ENCODE measurements at regions not wholly inside any gene's neighbourhood (a gene's known extent, or its start where the extent isn't known, plus 50 kb on each side); places are given as distances from the start of the nearest gene placed in this dataset.

DNA sequence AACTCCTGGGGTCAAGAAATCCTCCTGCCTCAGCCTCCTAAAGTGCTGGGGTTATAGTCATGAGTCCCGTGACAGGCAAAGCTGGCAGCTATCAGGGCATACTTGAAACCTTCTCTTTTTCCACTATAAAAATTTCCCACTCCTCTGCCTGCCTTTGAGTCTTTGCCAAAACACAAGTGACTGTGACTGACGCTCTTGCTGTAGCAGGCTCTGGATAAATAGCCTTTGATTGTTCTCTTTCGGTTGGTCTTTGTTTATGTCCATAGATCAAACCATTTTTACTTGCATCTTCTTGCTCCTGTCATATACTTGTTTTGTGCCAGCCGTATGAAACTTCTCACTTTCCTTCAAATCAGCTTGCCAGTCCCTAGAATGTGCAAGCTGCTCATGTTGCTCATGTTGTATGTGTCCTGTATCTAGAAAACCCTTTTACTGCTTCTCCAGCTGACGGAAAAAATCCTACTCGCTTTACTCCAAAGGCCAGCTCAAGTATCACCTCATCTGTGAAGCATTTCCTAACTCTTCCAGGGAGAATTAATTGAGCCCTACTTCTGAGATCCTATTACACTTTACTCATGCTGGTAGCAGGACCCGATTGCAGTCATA, 73.1 kb downstream of the RESF1 start:
- Mint-ChIP-seq H3K4me3 (no peak overlapping the region), H3K36me3 (ENCODE audit: low read depth) (no peaks in the 10 kb centered on the region), H3K27ac (peak overlapping the region; percentile 14 to 48 (median 21)), H3K4me1 (peaks cover 31% of the 10 kb centered on the region), H3K9me3 (no peaks in the 10 kb centered on the region), H3K27me3 (ENCODE audit: low read depth) (no peaks in the 10 kb centered on the region)
- no peak for TF ChIP-seq CTCF (IDR thresholded peaks at IDR 0.05; ENCODE audit: unreplicated experiment in 3 of 3)

DNA sequence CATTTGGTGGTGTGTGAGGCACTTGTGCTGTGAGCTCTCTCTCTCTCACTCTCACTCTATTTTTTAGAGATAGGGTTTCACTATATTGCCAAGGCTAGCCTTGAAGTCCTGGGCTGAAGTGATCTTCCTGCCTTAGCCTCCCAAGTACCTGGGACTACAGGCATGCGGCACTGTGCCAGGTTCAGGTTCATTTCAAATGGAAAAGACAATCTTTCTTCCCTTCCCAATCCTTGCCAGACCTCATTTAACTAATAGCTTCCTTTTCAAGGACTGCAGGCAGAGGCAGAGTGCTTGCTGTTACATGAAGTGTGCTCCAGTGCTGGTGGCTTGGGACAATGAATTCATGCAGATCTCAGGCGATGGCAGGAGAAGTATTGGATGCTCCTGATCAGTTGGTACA, 73.2 kb upstream of the BICD1 start:
- Mint-ChIP-seq H3K9me3 (no peaks in the 10 kb centered on the region), H3K27ac (peak overlapping the region; percentile 43 to 73 (median 46)), H3K4me3 (no peak overlapping the region), H3K4me1 (peaks cover 31% of the 10 kb centered on the region), H3K36me3 (ENCODE audit: low read depth) (no peaks in the 10 kb centered on the region), H3K27me3 (ENCODE audit: low read depth) (no peaks in the 10 kb centered on the region)
- no peak for TF ChIP-seq CTCF (IDR thresholded peaks at IDR 0.05; ENCODE audit: unreplicated experiment in 3 of 3)

- Mint-ChIP-seq H3K36me3 (ENCODE audit: low read depth) (no peaks in the 10 kb centered on the region), H3K27me3 (ENCODE audit: low read depth) (no peaks in the 10 kb centered on the region), H3K27ac (peak overlapping the region; percentile 43 to 73 (median 46)), H3K9me3 (no peaks in the 10 kb centered on the region), H3K4me1 (peaks cover 33% of the 10 kb centered on the region), H3K4me3 (no peak overlapping the region)
- no peak for TF ChIP-seq CTCF (IDR thresholded peaks at IDR 0.05; ENCODE audit: unreplicated experiment in 3 of 3)
Observed at GRCh38 chr12:32034045-32034444, 72.6 kb upstream of the BICD1 start.

GRCh38 chr12:32036477-32037263, 70.0 kb upstream of the BICD1 start:
- peaks cover 4% of the 10 kb centered on the region for H3K36me3 Mint-ChIP-seq (ENCODE audit: low read depth)
- no peak overlapping the region for H3K4me3 Mint-ChIP-seq
- TF ChIP-seq CTCF (IDR thresholded peaks at IDR 0.05; ENCODE audit: unreplicated experiment in 3 of 3): no peak
- peaks cover 39% of the 10 kb centered on the region for H3K4me1 Mint-ChIP-seq
- no peaks in the 10 kb centered on the region for H3K9me3 Mint-ChIP-seq
- no peaks in the 10 kb centered on the region for H3K27me3 Mint-ChIP-seq (ENCODE audit: low read depth)
- peak overlapping the region; percentile 17 to 60 (median 48) for H3K27ac Mint-ChIP-seq

GRCh38 chr12:32039347-32039746, 67.3 kb upstream of the BICD1 start:
- Mint-ChIP-seq H3K4me1 (peaks cover 19% of the 10 kb centered on the region), H3K27ac (peak overlapping the region; percentile 88 to 92 (median 90)), H3K4me3 (peak overlapping the region in 2 of 3 experiments; percentile 1 to 5), H3K9me3 (peaks cover 6% of the 10 kb centered on the region), H3K27me3 (ENCODE audit: low read depth) (no peaks in the 10 kb centered on the region), H3K36me3 (ENCODE audit: low read depth) (peaks cover 4% of the 10 kb centered on the region)
- no peak for TF ChIP-seq CTCF (IDR thresholded peaks at IDR 0.05; ENCODE audit: unreplicated experiment in 3 of 3)

All from nephron (organoid).